Breast epithelium (tissue), 3 donors: ENCODE measurements at regions not wholly inside any gene's neighbourhood (a gene's known extent, or its start where the extent isn't known, plus 50 kb on each side); places are given as distances from the start of the nearest gene placed in this dataset.

ENCODE experiments used
- POLR2A ChIP-seq: fragments of 450-650 bp; IDR thresholded peaks from one replicate; pipeline ENCODE4 v1.6.1; 2016; ENCODE audit warnings: antibody characterized with exemption, mild to moderate bottlenecking, moderate library complexity
- POLR2AphosphoS5 ChIP-seq, 3 donors: sonication (generic); formaldehyde crosslinking; IDR thresholded peaks; one replicate each; pipeline ENCODE4 v1.6.1; 2017; ENCODE audit warnings: antibody characterized with exemption in 3 of 3
- TF ChIP-seq, protein P1 (sequence below), 3 donors: fragments of 450-650 bp; IDR thresholded peaks; one replicate each; pipeline ENCODE4 v1.5.1; 2016 to 2017; ENCODE audit warnings: antibody characterized with exemption in 3 of 3, mild to moderate bottlenecking in 3 of 3, moderate library complexity in 3 of 3

DNA sequence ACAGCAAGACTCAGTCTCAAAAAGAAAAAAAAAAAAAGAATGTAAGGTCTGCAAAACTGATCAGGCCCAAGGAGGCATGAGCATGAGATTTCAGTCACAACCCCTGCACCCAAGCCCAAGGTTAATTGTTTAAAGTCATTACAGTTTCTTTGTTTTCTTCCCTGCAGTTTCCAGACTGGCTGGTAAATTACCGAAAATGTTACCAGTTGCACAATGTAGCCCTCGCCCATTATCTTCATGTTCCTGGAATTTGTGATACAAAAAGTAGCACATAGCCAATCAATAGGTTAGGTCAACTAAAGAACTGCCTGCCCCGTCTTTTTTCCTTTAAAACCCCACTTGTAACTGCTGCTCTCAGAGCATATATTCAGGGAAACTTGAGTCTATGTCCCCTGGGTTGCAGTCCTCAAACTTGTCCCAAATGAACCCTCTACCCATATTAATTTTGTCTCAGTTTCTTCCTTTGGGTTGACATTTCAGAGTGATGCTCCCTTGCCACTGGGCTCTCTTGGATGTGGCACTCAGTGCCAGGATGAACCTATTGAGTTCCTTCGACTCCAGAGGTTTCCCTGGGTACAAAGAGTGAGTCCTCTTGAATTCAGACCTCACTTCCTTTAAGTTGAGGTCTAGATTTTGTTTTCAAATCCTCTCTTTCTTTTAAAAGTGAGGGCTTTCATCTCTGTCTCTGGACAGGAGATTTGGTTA is 216.2 kb upstream of the HS6ST1 start:
- TF ChIP-seq, protein P1, sequence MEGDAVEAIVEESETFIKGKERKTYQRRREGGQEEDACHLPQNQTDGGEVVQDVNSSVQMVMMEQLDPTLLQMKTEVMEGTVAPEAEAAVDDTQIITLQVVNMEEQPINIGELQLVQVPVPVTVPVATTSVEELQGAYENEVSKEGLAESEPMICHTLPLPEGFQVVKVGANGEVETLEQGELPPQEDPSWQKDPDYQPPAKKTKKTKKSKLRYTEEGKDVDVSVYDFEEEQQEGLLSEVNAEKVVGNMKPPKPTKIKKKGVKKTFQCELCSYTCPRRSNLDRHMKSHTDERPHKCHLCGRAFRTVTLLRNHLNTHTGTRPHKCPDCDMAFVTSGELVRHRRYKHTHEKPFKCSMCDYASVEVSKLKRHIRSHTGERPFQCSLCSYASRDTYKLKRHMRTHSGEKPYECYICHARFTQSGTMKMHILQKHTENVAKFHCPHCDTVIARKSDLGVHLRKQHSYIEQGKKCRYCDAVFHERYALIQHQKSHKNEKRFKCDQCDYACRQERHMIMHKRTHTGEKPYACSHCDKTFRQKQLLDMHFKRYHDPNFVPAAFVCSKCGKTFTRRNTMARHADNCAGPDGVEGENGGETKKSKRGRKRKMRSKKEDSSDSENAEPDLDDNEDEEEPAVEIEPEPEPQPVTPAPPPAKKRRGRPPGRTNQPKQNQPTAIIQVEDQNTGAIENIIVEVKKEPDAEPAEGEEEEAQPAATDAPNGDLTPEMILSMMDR (IDR thresholded peaks at IDR 0.05): no peak
- TF ChIP-seq POLR2A (no peak), POLR2AphosphoS5 (IDR thresholded peaks at IDR 0.05) (no peak)
